ENCODE measurements at regions not wholly inside any gene's neighbourhood (a gene's known extent, or its start where the extent isn't known, plus 50 kb on each side); places are given as distances from the start of the nearest gene placed in this dataset.

DNA sequence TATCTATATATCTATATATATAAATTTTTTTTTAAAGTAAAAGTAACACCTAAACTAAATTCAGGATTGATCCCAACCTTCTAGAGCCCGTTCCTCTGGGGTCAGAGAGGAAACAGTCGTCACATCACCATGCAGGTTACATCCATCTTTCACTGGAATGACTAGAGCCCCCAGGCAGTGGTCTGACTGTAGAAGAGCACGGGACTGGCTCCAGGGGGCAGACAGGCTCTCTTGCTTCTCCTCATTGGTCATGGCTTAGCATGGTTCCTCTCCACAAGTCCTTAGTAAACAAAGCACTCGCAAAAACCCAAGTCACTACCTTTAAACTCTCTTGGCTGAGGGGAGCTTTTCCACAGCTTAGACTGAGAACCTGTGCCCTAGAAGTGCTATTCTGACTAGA is 110.5 kb downstream of the NR2F2 start:
- Histone ChIP-seq H3K36me3 (ENCODE audit: control insufficient read depth, insufficient read depth, low read length) (no peaks in the 10 kb centered on the region), H3K27me3 (replicated peaks; ENCODE audit: control insufficient read depth, insufficient read depth, low read length) (no peaks in the 10 kb centered on the region), H3K4me3 (replicated peaks; ENCODE audit: low read depth, low read length) (no peak overlapping the region)
- no peak for DNase-seq (ENCODE audit: extremely low read depth, insufficient read length)
- TF ChIP-seq, protein P1, sequence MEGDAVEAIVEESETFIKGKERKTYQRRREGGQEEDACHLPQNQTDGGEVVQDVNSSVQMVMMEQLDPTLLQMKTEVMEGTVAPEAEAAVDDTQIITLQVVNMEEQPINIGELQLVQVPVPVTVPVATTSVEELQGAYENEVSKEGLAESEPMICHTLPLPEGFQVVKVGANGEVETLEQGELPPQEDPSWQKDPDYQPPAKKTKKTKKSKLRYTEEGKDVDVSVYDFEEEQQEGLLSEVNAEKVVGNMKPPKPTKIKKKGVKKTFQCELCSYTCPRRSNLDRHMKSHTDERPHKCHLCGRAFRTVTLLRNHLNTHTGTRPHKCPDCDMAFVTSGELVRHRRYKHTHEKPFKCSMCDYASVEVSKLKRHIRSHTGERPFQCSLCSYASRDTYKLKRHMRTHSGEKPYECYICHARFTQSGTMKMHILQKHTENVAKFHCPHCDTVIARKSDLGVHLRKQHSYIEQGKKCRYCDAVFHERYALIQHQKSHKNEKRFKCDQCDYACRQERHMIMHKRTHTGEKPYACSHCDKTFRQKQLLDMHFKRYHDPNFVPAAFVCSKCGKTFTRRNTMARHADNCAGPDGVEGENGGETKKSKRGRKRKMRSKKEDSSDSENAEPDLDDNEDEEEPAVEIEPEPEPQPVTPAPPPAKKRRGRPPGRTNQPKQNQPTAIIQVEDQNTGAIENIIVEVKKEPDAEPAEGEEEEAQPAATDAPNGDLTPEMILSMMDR (IDR thresholded peaks at IDR 0.05; ENCODE audit: insufficient read depth, low read length, poor library complexity, severe bottlenecking): no peak

DNA sequence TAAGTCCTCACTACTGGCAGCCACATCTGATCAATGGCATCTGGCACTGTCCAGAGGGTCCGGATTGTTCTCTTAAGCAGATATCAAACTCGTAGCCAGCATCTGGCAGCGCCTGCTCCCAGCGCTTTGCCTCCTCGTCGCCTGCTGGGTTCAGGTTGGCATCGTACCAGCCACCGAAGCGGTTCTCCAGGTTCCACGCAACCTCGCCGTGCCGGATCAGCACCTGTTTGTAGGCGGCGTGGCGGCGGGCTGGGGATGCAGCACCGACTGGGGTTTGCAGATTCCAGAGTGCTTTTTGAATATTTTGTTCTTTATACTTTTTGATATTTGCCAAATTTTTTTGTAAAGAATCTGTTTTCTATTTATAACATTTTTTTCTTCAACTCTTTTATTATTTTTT is 111.6 kb downstream of the NR2F2 start:
- TF ChIP-seq, protein P1 (IDR thresholded peaks at IDR 0.05; ENCODE audit: insufficient read depth, low read length, poor library complexity, severe bottlenecking): no peak
- no peak for DNase-seq (ENCODE audit: extremely low read depth, insufficient read length)
- Histone ChIP-seq H3K4me3 (replicated peaks; ENCODE audit: low read depth, low read length) (no peak overlapping the region), H3K27me3 (replicated peaks; ENCODE audit: control insufficient read depth, insufficient read depth, low read length) (no peaks in the 10 kb centered on the region), H3K36me3 (ENCODE audit: control insufficient read depth, insufficient read depth, low read length) (no peaks in the 10 kb centered on the region)

DNA sequence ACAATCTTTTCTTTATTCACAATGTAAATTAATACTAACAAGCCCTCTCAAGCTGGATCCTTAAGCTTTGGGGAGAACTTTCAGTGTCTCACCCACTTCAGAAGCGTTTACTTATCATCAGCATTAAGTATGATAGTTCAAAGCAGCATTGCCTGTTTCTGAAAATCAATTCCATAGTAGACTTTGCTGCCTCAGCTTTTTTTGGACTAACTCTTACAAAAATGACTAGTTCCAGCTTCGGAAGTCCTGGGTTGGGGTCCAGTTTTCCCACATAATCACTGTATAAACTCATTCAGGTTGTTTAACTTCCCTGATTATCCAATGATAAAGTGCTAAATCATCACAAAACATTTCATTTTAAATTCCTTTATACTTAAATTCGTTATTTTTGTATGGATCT is 114.4 kb downstream of the NR2F2 start:
- no peaks in the 10 kb centered on the region for H3K27me3 ChIP-seq (replicated peaks; ENCODE audit: control insufficient read depth, insufficient read depth, low read length)
- DNase-seq (ENCODE audit: extremely low read depth, insufficient read length): no peak
- no peaks in the 10 kb centered on the region for H3K36me3 ChIP-seq (ENCODE audit: control insufficient read depth, insufficient read depth, low read length)
- TF ChIP-seq, protein P1 (IDR thresholded peaks at IDR 0.05; ENCODE audit: insufficient read depth, low read length, poor library complexity, severe bottlenecking): no peak
- H3K4me3 ChIP-seq (replicated peaks; ENCODE audit: low read depth, low read length): no peak overlapping the region

DNA sequence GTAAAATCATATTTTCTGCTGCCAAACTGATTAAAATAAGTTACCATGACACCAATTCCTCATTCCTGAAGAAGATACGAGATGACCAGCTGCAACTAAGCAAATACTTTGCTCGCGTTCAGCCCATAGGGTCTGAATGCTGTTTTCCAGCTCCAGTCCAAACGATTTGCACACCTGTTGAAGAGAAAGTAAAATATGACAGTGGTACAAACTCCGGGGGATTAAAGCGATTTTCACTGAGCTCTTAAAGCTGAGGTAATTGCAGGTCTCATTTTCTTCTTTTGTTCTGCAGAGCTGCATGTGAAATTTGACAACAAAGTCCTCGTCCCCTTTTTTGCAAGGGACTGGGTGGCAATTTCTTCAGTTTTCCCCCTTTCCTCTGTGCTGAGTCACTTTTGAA is 118.4 kb downstream of the NR2F2 start:
- TF ChIP-seq, protein P1 (IDR thresholded peaks at IDR 0.05; ENCODE audit: insufficient read depth, low read length, poor library complexity, severe bottlenecking): no peak
- no peak for DNase-seq (ENCODE audit: extremely low read depth, insufficient read length)
- no peak overlapping the region for H3K4me3 ChIP-seq (replicated peaks; ENCODE audit: low read depth, low read length)
- no peaks in the 10 kb centered on the region for H3K27me3 ChIP-seq (replicated peaks; ENCODE audit: control insufficient read depth, insufficient read depth, low read length)
- H3K36me3 ChIP-seq (ENCODE audit: control insufficient read depth, insufficient read depth, low read length): no peaks in the 10 kb centered on the region

DNA sequence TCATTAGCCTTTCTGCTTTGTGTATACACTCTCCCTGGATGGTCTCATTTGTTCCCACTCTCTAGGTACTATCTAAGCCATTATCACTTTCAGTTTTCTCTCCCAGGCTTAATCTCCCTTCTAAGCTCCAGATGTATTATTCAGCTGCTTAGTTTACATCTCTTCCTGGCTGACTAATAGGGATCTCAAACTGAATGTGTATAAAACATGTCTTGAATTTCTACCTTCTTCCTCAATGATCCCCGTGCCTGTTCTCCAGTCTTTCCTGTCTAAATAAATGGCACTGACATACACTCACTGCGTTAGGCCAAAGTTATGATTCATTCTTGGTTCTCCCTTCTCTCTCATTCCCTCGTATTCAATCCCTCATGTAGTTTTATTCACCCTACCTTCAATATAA is 127.3 kb downstream of the NR2F2 start:
- Histone ChIP-seq H3K36me3 (ENCODE audit: control insufficient read depth, insufficient read depth, low read length) (no peaks in the 10 kb centered on the region), H3K27me3 (replicated peaks; ENCODE audit: control insufficient read depth, insufficient read depth, low read length) (no peaks in the 10 kb centered on the region), H3K4me3 (replicated peaks; ENCODE audit: low read depth, low read length) (no peak overlapping the region)
- TF ChIP-seq, protein P1 (IDR thresholded peaks at IDR 0.05; ENCODE audit: insufficient read depth, low read length, poor library complexity, severe bottlenecking): no peak
- no peak for DNase-seq (ENCODE audit: extremely low read depth, insufficient read length)

DNA sequence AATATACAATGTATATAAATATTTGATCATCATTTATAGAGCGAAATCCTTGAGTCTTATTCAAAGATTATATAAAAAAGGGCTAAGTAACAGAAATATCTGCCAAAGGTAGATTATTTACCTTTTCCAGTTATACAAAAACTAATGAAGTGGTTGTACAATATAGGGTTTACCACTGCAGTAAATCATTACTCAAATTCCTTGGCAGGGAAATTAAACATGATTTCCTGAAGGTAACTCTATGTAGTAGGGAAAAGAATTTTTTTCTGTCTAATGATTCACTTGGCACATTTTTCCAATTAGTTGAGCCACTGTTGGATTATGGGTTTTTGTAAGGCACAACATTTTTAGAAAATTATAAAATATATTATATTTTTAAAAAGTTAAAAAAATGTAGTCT is 129.6 kb downstream of the NR2F2 start:
- Histone ChIP-seq H3K27me3 (replicated peaks; ENCODE audit: control insufficient read depth, insufficient read depth, low read length) (no peaks in the 10 kb centered on the region), H3K36me3 (ENCODE audit: control insufficient read depth, insufficient read depth, low read length) (no peaks in the 10 kb centered on the region), H3K4me3 (replicated peaks; ENCODE audit: low read depth, low read length) (no peak overlapping the region)
- TF ChIP-seq, protein P1 (IDR thresholded peaks at IDR 0.05; ENCODE audit: insufficient read depth, low read length, poor library complexity, severe bottlenecking): no peak
- no peak for DNase-seq (ENCODE audit: extremely low read depth, insufficient read length)

Measured in GM06990 (cell line).